OCI-LY3 (cell line): ENCODE measurements at regions not wholly inside any gene's neighbourhood (a gene's known extent, or its start where the extent isn't known, plus 50 kb on each side); places are given as distances from the start of the nearest gene placed in this dataset.

Experiments
- CTCF ChIP-seq: fragments of 200-600, 300-600 bp; sonication (generic); IDR thresholded peaks from 2 replicates; pipeline ENCODE4 v1.5.1; 2014; ENCODE audit warnings: antibody characterized with exemption, low read length, low read depth
- EZH2phosphoT487 ChIP-seq: fragments of 200-600 bp; shearing (Covaris generic); IDR thresholded peaks from 2 replicates; pipeline ENCODE4 v1.6.1; 2018; ENCODE audit warnings: antibody characterized with exemption, mixed run types, low read depth

DNA sequence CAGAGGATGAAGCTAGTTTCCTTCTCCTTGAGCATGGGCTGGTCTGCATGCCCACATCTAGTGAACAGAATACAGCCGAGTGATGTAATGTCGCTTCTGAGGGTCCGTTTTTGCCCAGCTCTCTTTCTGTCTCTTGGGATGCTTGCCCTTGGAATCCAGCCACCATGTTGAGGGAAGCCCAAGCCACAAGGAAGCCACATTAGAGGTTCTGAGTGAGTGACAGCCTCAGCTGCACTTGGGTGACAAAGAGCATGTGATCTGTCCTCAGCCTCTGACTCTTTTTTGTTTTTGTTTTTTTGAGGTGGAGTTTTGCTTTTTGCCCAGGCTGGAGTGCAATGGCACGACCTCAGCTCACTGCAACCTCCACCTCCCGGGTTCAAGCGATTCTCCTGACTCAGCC is 100.6 kb upstream of the SALL4 start:
- TF ChIP-seq CTCF (no peak), EZH2phosphoT487 (no peak)
